T-helper 2 cell treated with Interferon-gamma antibody and Interleukin-4, amounts not matched to agents 100 ng/mL and 5 ng/mL, for 36 hours (primary cell): ENCODE measurements at regions not wholly inside any gene's neighbourhood (a gene's known extent, or its start where the extent isn't known, plus 50 kb on each side); places are given as distances from the start of the nearest gene placed in this dataset.

Source experiments
- intact Hi-C: fragments of 100-400 bp; cut with micrococcal nuclease; formaldehyde crosslinking; loops from one replicate; pipeline ENCODE4 v1.15.1; 2023

DNA sequence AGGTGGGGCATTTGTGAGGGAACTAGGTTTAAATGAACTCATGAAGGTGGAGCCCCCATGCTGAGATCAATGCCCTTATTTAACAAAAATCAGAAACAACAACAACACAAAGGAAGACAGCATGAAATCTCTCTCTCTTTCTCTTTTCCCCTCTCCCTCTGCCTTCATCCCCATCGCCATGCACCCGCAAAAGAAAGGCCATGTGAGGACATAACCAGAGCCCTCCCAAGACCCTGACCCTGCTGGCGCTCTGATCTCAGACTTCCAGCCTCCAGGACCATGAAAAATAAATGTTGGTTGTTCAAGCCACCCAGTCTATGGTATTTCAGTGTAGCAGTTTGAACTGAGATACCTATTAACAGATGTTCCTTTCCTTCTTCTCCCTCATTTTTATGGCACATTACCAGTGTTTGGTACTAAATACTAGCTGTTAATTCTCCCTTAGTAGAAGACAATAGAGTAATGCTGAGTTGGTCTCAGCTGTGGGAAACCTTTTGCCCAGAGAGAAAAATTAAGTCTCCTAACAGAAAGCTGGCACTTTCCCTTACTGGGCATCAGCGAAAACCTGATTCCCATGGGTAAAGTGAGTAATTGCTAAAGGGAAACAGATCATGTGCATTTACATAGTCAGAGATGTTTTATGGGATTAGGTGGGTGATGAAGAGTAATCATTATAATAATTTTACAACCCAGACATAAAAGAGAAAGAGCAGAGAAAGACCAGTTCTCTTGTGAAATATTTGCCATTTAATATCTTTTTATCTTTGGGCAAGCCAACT lies 264.0 kb upstream of the PLEKHG7 start:
- intact Hi-C loops = no loop called here

DNA sequence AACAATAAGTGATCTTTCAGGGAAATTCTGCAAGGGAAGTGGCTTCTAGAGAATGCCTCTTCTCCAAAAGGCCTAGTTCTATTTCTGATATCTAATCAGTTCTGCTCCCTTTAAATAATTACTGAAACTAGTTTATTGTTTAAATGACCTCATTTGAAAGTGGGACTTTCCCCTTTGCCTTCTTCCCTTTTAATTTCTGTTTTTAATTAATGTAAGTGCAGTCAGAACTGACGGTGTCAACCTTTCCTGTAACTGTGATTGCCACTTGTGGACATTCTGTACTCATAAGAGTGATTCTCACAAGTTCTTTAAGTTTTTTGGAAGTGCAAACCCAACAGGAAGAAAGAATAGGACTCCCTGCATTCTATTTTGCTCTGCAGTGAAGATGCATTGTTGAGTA lies 265.3 kb upstream of the PLEKHG7 start:
- intact Hi-C loops = no loop called here

DNA sequence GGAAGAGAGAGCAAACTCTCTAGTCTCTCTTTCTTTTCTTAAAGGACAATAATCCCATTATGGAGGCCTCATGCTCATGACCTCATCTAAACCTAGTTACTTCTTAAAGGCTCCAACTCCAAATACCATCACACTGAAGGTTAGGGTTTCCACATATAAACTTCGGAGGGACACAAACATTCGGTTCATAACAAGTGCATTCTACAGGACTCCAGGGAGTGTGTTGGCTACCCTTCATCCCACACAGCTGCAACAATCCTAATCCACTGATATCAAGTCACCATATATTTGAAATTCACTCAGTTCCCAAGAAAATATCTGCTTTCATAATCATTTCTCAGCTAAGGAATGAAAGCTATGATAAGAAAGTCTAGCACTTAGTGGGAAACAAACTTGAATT lies 265.9 kb upstream of the PLEKHG7 start:
- intact Hi-C loops = no loop called here

DNA sequence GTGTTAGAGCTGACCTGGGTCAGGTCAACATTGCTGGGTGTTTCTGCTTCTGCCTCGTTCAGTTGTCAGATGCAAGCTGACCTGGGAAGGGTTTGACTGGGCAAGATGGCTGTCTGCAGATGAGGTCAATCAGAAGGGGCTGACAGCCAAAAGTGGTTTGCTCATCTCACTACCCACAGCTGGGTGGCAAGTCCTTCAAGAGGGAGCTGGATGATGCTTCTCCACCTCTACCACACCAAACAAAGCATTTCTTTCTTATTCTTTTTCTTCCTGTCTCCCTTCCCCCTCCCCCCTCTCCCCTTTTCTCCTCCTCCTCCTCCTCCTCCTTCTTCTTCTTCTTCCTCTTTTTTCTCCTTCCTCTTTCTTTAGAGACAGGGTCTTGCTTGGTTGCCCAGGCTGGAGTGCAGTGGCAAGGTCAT lies 268.2 kb upstream of the PLEKHG7 start:
- intact Hi-C loops = no loop called here

GRCh38 chr12:92432724-92433441 lies 269.9 kb upstream of the PLEKHG7 start:
- intact Hi-C loops = no loop called here

- intact Hi-C loops = no loop called here
Observed at GRCh38 chr12:92431146-92431545, 271.6 kb upstream of the PLEKHG7 start.

GRCh38 chr12:92426332-92426731 lies 276.5 kb upstream of the PLEKHG7 start:
- intact Hi-C loops = no loop called here

- intact Hi-C loops = no loop called here
Observed at GRCh38 chr12:92425165-92425564, 277.6 kb upstream of the PLEKHG7 start.

- intact Hi-C loops = no loop called here
Observed at GRCh38 chr12:92424338-92424737, 278.5 kb upstream of the PLEKHG7 start.

- intact Hi-C loops = no loop called here
Observed at GRCh38 chr12:92421701-92422100, 276.1 kb upstream of the BTG1 start.

GRCh38 chr12:92421042-92421441 lies 275.4 kb upstream of the BTG1 start:
- intact Hi-C loops = no loop called here

DNA sequence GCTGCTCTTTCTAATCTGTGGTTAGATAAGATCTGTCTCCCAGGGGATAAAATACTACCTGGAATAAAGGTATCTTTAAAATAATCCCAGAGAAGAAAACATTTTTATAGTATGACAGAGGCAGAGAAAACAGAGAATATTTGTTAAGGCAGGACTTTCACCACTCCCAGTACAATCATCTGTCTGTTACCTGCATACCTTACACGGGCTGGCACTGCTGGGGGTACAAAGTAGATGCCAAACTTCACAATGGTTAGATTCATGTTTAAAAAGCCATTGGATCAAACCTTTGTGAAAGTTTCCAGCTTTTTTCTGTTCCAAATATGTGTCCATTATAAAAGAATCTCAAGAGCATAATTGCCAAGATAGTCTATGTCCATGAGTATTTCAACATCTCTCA lies 273.6 kb upstream of the BTG1 start:
- intact Hi-C loops = no loop called here

- intact Hi-C loops = no loop called here
Observed at GRCh38 chr12:92418381-92418780, 272.7 kb upstream of the BTG1 start.

GRCh38 chr12:92417373-92417772 lies 271.7 kb upstream of the BTG1 start:
- intact Hi-C loops = no loop called here

- intact Hi-C loops = no loop called here
Observed at GRCh38 chr12:92416385-92416812, 270.8 kb upstream of the BTG1 start.

- intact Hi-C loops = no loop called here
Observed at GRCh38 chr12:92414170-92415070, 268.8 kb upstream of the BTG1 start.

DNA sequence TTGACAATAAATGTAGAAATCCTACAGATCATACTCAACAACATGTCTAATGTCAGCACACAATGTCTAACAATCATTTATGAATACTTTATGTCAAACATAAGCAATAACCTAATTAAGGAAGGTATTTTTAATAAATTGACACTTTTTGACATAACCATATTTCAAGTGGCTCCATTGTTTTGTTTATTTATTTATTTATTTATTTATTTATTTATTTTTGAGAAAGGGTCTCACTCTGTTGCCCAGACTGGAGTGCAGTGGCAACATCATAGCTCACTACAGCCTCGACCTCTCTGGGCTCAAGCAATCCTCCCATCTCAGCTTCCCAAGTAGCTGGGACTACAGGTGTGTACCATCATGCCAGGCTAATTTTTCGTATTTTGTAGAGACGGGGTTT lies 267.6 kb upstream of the BTG1 start:
- intact Hi-C loops = no loop called here

DNA sequence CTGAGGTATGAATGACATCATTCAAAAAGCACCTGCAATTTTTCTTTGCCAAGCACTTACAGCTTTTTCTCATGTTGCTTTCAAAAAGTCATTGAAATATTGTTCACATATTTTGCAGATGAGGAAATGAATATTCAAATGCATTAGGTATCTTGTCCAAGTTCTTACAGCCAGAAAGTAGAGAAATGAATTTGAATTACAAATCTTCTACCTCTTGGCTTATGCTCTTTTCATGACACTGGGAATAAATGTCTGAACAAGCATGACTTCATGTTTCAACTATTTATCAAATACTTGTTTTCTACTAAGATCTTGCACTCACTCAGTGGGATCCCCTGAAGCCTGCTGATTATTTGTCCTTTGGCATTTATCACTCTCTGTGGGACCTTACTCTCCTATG lies 267.2 kb upstream of the BTG1 start:
- intact Hi-C loops = no loop called here

GRCh38 chr12:92411687-92412086 lies 266.0 kb upstream of the BTG1 start:
- intact Hi-C loops = no loop called here

GRCh38 chr12:92408072-92408900 lies 262.6 kb upstream of the BTG1 start:
- intact Hi-C loops = loop anchor here (1.0 to 5.0 kb wide), 3 partner anchors 262 to 1026 kb away; no protein-coding TSS in a partner anchor
